H1 (cell line): ENCODE measurements at regions not wholly inside any gene's neighbourhood (a gene's known extent, or its start where the extent isn't known, plus 50 kb on each side); places are given as distances from the start of the nearest gene placed in this dataset.

Source experiments
- CTCF ChIA-PET: fragments of 300-600 bp; sonication (Branson Sonifier 250); formaldehyde crosslinking; loops from one replicate; lab custom pipeline; 2021; ENCODE audit not compliant: partially characterized antibody; lab: Charles Lee
- POLR2A ChIA-PET: fragments of 300-600 bp; sonication (Branson Sonifier 250); formaldehyde crosslinking; loops from one replicate; lab custom pipeline; 2021; ENCODE audit warnings: inconsistent platforms; ENCODE audit not compliant: partially characterized antibody; lab: Charles Lee
- DNase-seq, 2 experiments: peaks; one replicate each; pipeline versions ENCODE4 v3.0.0 to v3.0.0-alpha.2; 2010 to 2022; ENCODE audit warnings: low spot score in 2 of 2, low read depth in 1 of 2, mixed read lengths in 1 of 2
- FAIRE-seq: peaks from 2 replicates; lab custom pipeline; 2011; peaks lifted over from hg19 to GRCh38; lab: Jason Lieb, UNC
- H2AFZ ChIP-seq: 2 replicates; pipeline ENCODE4 v1.8.1; 2012; ENCODE audit warnings: low read length, inconsistent platforms
- H2AK5ac ChIP-seq: 2 replicates; pipeline ENCODE4 v1.6.1; 2013; ENCODE audit warnings: low read depth, low read length
- H2BK120ac ChIP-seq: replicated peaks from 2 replicates; pipeline ENCODE3; 2013; ENCODE audit warnings: low read depth, low read length, inconsistent platforms
- H2BK12ac ChIP-seq: 2 replicates; pipeline ENCODE4 v1.6.1; 2013; ENCODE audit warnings: low read depth, low read length
- H2BK15ac ChIP-seq: 2 replicates; pipeline ENCODE4 v1.6.1; 2013; ENCODE audit warnings: low read length
- H2BK20ac ChIP-seq: 2 replicates; pipeline ENCODE4 v1.6.1; 2013; ENCODE audit warnings: low read length
- H2BK5ac ChIP-seq: 2 replicates; pipeline ENCODE4 v1.6.1; 2013; ENCODE audit warnings: low read depth, low read length
- H3K14ac ChIP-seq: 2 replicates; pipeline ENCODE4 v1.6.1; 2013; ENCODE audit warnings: inconsistent platforms; ENCODE audit not compliant: insufficient read length
- H3K18ac ChIP-seq: 2 replicates; pipeline ENCODE4 v1.6.1; 2013; ENCODE audit warnings: low read length; ENCODE audit errors: extremely low read depth
- H3K23ac ChIP-seq: 2 replicates; pipeline ENCODE4 v1.6.1; 2013; ENCODE audit warnings: inconsistent platforms; ENCODE audit not compliant: insufficient read length
- H3K23me2 ChIP-seq: 2 replicates; pipeline ENCODE4 v1.6.1; 2013; ENCODE audit warnings: low read depth, low read length
- H3K27ac ChIP-seq: 2 replicates; pipeline ENCODE4 v1.6.1; 2011; ENCODE audit warnings: low read depth, low read length, inconsistent platforms
- H3K27me3 ChIP-seq, 4 experiments: replicated peaks in 1 of 4; 1 replicate in 1 of 4; 2 replicates in 3 of 4; pipeline versions ENCODE4 v1.6.1 to v1.8.1; 2011 to 2013; ENCODE audit warnings: low read length in 3 of 4, mild to moderate bottlenecking in 3 of 4, inconsistent platforms in 2 of 4, mixed read lengths in 2 of 4, moderate library complexity in 1 of 4; ENCODE audit not compliant: control insufficient read depth in 3 of 4, insufficient read depth in 3 of 4; ENCODE audit errors: extremely low read depth in 1 of 4
- H3K36me3 ChIP-seq, 4 experiments: 2 replicates each; pipeline versions ENCODE4 v1.6.1 to v1.8.1; 2011 to 2013; ENCODE audit warnings: mild to moderate bottlenecking in 4 of 4, low read length in 3 of 4, moderate library complexity in 2 of 4, control low read depth in 1 of 4, inconsistent platforms in 1 of 4; ENCODE audit not compliant: insufficient read depth in 4 of 4, control insufficient read depth in 2 of 4
- H3K4ac ChIP-seq: replicated peaks from 2 replicates; pipeline ENCODE3; 2013; ENCODE audit warnings: low read length, low read depth, mixed read lengths, inconsistent platforms; ENCODE audit not compliant: insufficient read length
- H3K4me1 ChIP-seq, 4 experiments: replicated peaks in 1 of 4; 1 replicate in 1 of 4; 2 replicates in 3 of 4; pipeline versions ENCODE4 v1.6.1 to v1.8.1; 2011 to 2013; ENCODE audit warnings: low read length in 3 of 4, inconsistent platforms in 2 of 4, mixed read lengths in 1 of 4; ENCODE audit not compliant: insufficient read depth in 4 of 4, control insufficient read depth in 3 of 4
- H3K4me2 ChIP-seq, 2 experiments: 2 replicates each; pipeline versions ENCODE4 v1.6.1 to v1.8.1; 2011 to 2013; ENCODE audit warnings: low read depth in 2 of 2, low read length in 2 of 2, control low read depth in 1 of 2, inconsistent platforms in 1 of 2, mild to moderate bottlenecking in 1 of 2; ENCODE audit not compliant: insufficient read depth in 1 of 2
- H3K4me3 ChIP-seq, 4 experiments: fragments of 200-600, 300-600 bp in 1 of 4; sonication (generic), shearing (Covaris generic), sonication (Bioruptor Twin) in 1 of 4; 2 replicates each; pipeline versions ENCODE4 v1.5.1 to v1.8.1; 2011 to 2016; ENCODE audit warnings: low read length in 4 of 4, low read depth in 3 of 4, control low read depth in 2 of 4, inconsistent platforms in 2 of 4, mild to moderate bottlenecking in 2 of 4, mixed read lengths in 1 of 4, moderate library complexity in 1 of 4; ENCODE audit not compliant: insufficient read depth in 2 of 4; ENCODE audit errors: extremely low read depth in 1 of 4
- H3K56ac ChIP-seq: replicated peaks from 2 replicates; pipeline ENCODE3; 2013; ENCODE audit warnings: low read depth, mild to moderate bottlenecking, mixed read lengths, low read length, inconsistent platforms; ENCODE audit not compliant: insufficient read length
- H3K79me1 ChIP-seq: 2 replicates; pipeline ENCODE4 v1.6.1; 2013; ENCODE audit warnings: low read depth, low read length, control low read depth
- H3K79me2 ChIP-seq, 2 experiments: 2 replicates each; pipeline versions ENCODE4 v1.6.1 to v1.8.1; 2012 to 2013; ENCODE audit warnings: low read length in 2 of 2, mild to moderate bottlenecking in 2 of 2, inconsistent platforms in 1 of 2; ENCODE audit not compliant: insufficient read depth in 2 of 2, control insufficient read depth in 1 of 2
- H3K9ac ChIP-seq, 4 experiments: replicated peaks in 1 of 4; 1 replicate in 1 of 4; 2 replicates in 3 of 4; pipeline versions ENCODE4 v1.6.1 to v1.8.1; 2011 to 2013; ENCODE audit warnings: low read depth in 3 of 4, low read length in 3 of 4, control low read depth in 2 of 4, mild to moderate bottlenecking in 2 of 4, moderate library complexity in 2 of 4, inconsistent platforms in 1 of 4; ENCODE audit errors: extremely low read depth in 1 of 4
- H3K9me3 ChIP-seq, 2 experiments: 2 replicates each; pipeline versions ENCODE4 v1.6.1 to v1.8.1; 2012 to 2013; ENCODE audit warnings: mild to moderate bottlenecking in 2 of 2, moderate library complexity in 2 of 2, control low read depth in 1 of 2, inconsistent platforms in 1 of 2, low read depth in 1 of 2, low read length in 1 of 2, mixed read lengths in 1 of 2; ENCODE audit not compliant: insufficient read depth in 2 of 2
- H4K20me1 ChIP-seq, 2 experiments: replicated peaks in 1 of 2; 2 replicates each; pipeline versions ENCODE3 to v1.8.1; 2011 to 2013; ENCODE audit warnings: inconsistent platforms in 2 of 2, low read length in 2 of 2, mild to moderate bottlenecking in 1 of 2; ENCODE audit not compliant: insufficient read depth in 2 of 2, control insufficient read depth in 1 of 2
- H4K5ac ChIP-seq: 2 replicates; pipeline ENCODE4 v1.6.1; 2013; ENCODE audit warnings: low read length, low read depth, mixed read lengths, inconsistent platforms; ENCODE audit not compliant: insufficient read length
- H4K8ac ChIP-seq: 2 replicates; pipeline ENCODE4 v1.8.0; 2013; ENCODE audit warnings: mild to moderate bottlenecking, moderate library complexity, low read length, inconsistent platforms; ENCODE audit not compliant: insufficient read depth; ENCODE audit errors: extremely low read depth
- H4K91ac ChIP-seq: replicated peaks from 2 replicates; pipeline ENCODE3; 2013; ENCODE audit warnings: low read length, mixed read lengths, inconsistent platforms; ENCODE audit not compliant: insufficient read length
- EZH2 ChIP-seq: fragments of 200-600 bp; sonication (generic); IDR thresholded peaks from 2 replicates; pipeline ENCODE4 v1.7.1; 2012; ENCODE audit warnings: low read depth, mild to moderate bottlenecking, moderate library complexity, low read length, inconsistent platforms; ENCODE audit not compliant: severe bottlenecking
- JUN ChIP-seq: IDR thresholded peaks from 2 replicates; pipeline ENCODE4 v1.6.1; 2011; ENCODE audit warnings: low read depth, mild to moderate bottlenecking, improper control_type of control experiment, low read length
- PHF8 ChIP-seq: fragments of 200-600 bp; sonication (generic); conservative IDR thresholded peaks from 2 replicates; pipeline ENCODE4 v1.7.1; 2012; ENCODE audit warnings: low read depth, mild to moderate bottlenecking, inconsistent platforms, low read length, moderate library complexity
- RAD21 ChIP-seq, 2 experiments: IDR thresholded peaks in 1 of 2; conservative IDR thresholded peaks in 1 of 2; 2 replicates each; pipeline ENCODE4 v1.6.1; 2011; ENCODE audit warnings: low read depth in 2 of 2, low read length in 2 of 2, improper control_type of control experiment in 1 of 2, inconsistent platforms in 1 of 2, mild to moderate bottlenecking in 1 of 2, moderate library complexity in 1 of 2
- RBBP5 ChIP-seq: IDR thresholded peaks from 2 replicates; pipeline ENCODE4 v1.7.1; 2012; ENCODE audit warnings: low read depth, mild to moderate bottlenecking, inconsistent platforms, low read length, moderate library complexity, borderline replicate concordance
- SIN3A ChIP-seq, 2 experiments: IDR thresholded peaks in 1 of 2; conservative IDR thresholded peaks in 1 of 2; 2 replicates each; pipeline ENCODE4 v1.6.1; 2011 to 2012; ENCODE audit warnings: low read length in 2 of 2, improper control_type of control experiment in 1 of 2, low read depth in 1 of 2, mild to moderate bottlenecking in 1 of 2
- TAF7 ChIP-seq: optimal IDR thresholded peaks from 2 replicates; pipeline ENCODE3; 2011; ENCODE audit warnings: low read depth, mild to moderate bottlenecking, inconsistent platforms, low read length, moderate library complexity, borderline replicate concordance
- WGBS, 2 experiments: shearing (Covaris generic) in 1 of 2; methylation state at CpG; one replicate each; pipeline versions ENCODE4 v1.1.6 to v1.1.7; 2013 to 2015; ENCODE audit warnings: low lambda C conversion rate in 2 of 2, mixed read lengths in 2 of 2, inconsistent platforms in 1 of 2, low coverage in 1 of 2, missing lambda C conversion rate in 1 of 2; ENCODE audit not compliant: insufficient replicate concordance in 2 of 2, insufficient coverage in 1 of 2, insufficient read length in 1 of 2; ENCODE audit errors: extremely low coverage in 1 of 2, missing lambda C conversion rate in 1 of 2; 5-methylcytosine and 5-hydroxymethylcytosine counted together

GRCh38 chr13:107563099-107563925 is 652.0 kb downstream of the LIG4 start:
- H3K4me2 ChIP-seq = no peak overlapping the region
- no peak overlapping the region for H4K8ac ChIP-seq
- no peak overlapping the region for H3K4me3 ChIP-seq
- no peak overlapping the region for H3K14ac ChIP-seq
- no peaks in the 10 kb centered on the region for H3K27me3 ChIP-seq
- no peak overlapping the region for H3K9ac ChIP-seq
- H3K79me1 ChIP-seq = no peaks in the 10 kb centered on the region
- TF ChIP-seq RBBP5 (no peak), EZH2 (no peak), JUN (no peak), SIN3A (conservative IDR thresholded peaks at IDR 0.05 in 1 of 2, IDR thresholded peaks at IDR 0.05 in 1 of 2; ENCODE audit: low read depth in 1 of 2, low read length in 2 of 2) (no peak), TAF7 (no peak), RAD21 (IDR thresholded peaks at IDR 0.05 in 1 of 2, conservative IDR thresholded peaks at IDR 0.05 in 1 of 2; ENCODE audit: low read depth in 2 of 2, low read length in 2 of 2) (no peak), PHF8 (no peak)
- no peak overlapping the region for H4K5ac ChIP-seq
- POLR2A ChIA-PET = no interaction called here
- no peak overlapping the region for H2BK12ac ChIP-seq
- H3K18ac ChIP-seq = no peak overlapping the region
- no peaks in the 10 kb centered on the region for H3K23me2 ChIP-seq
- H3K36me3 ChIP-seq = no peaks in the 10 kb centered on the region
- H3K56ac ChIP-seq = no peak overlapping the region
- no peak overlapping the region for H2AK5ac ChIP-seq
- DNase-seq = no peak
- H3K27ac ChIP-seq = no peak overlapping the region
- no peaks in the 10 kb centered on the region for H3K79me2 ChIP-seq
- CTCF ChIA-PET = interaction anchor here (0.7 to 1.5 kb wide), 3 partner anchors 87 to 261 kb away, joined by 3 to 4 read pairs (median 4); no protein-coding TSS in a partner anchor
- 65% methylated on average over 7 of the region's 7 CpGs; no CpG with 5 or more reads in 1 of the 2 experiments for WGBS, 2 experiments
- H2AFZ ChIP-seq = no peak overlapping the region
- H2BK120ac ChIP-seq = no peak overlapping the region
- H2BK15ac ChIP-seq = no peak overlapping the region
- no peak overlapping the region for H2BK20ac ChIP-seq
- no peak for FAIRE-seq
- peaks cover 0 to 8% (median 7%) of the 10 kb centered on the region in 4 experiments; a peak in 5 of 7 replicates for H3K4me1 ChIP-seq
- H3K23ac ChIP-seq = no peak overlapping the region
- no peak overlapping the region for H4K91ac ChIP-seq
- H3K9me3 ChIP-seq = no peaks in the 10 kb centered on the region
- H2BK5ac ChIP-seq = no peak overlapping the region
- H4K20me1 ChIP-seq = peaks cover 0 to 2% of the 10 kb centered on the region in 2 experiments
- H3K4ac ChIP-seq = no peak overlapping the region
